GM12878 (cell line): ENCODE measurements at regions not wholly inside any gene's neighbourhood (a gene's known extent, or its start where the extent isn't known, plus 50 kb on each side); places are given as distances from the start of the nearest gene placed in this dataset.

ENCODE experiments used
- BHLHE40 ChIP-seq, 2 experiments: fragments of 450-650 bp in 1 of 2; IDR thresholded peaks; 2 replicates each; pipeline ENCODE4 v1.6.1; 2011 to 2017; ENCODE audit warnings: low read depth in 2 of 2, borderline replicate concordance in 1 of 2, improper control_type of control experiment in 1 of 2, low read length in 1 of 2, mild to moderate bottlenecking in 1 of 2
- EGR1 ChIP-seq, 2 experiments: IDR thresholded peaks; 1 replicate in 1 of 2; 2 replicates in 1 of 2; pipeline ENCODE4 v1.6.1; 2011 to 2012; ENCODE audit warnings: low read depth in 2 of 2, low read length in 2 of 2, borderline replicate concordance in 1 of 2, mild to moderate bottlenecking in 1 of 2, moderate library complexity in 1 of 2
- HDGF ChIP-seq: fragments of 450-650 bp; IDR thresholded peaks from 2 replicates; pipeline ENCODE4 v1.6.1; 2016; ENCODE audit warnings: antibody characterized with exemption
- SP1 ChIP-seq: IDR thresholded peaks from one replicate; pipeline ENCODE4 v1.6.1; 2011; ENCODE audit warnings: low read depth, low read length
- TARDBP ChIP-seq: IDR thresholded peaks from 2 replicates; pipeline ENCODE4 v1.6.1; 2016; ENCODE audit warnings: borderline replicate concordance
- TF ChIP-seq, protein P1 (sequence below), 3 experiments: IDR thresholded peaks in 2 of 3; conservative IDR thresholded peaks in 1 of 3; 2 replicates each; pipeline ENCODE4 v1.5.1; 2011; ENCODE audit warnings: low read depth in 3 of 3, low read length in 3 of 3, mild to moderate bottlenecking in 3 of 3, control low read depth in 2 of 3, moderate library complexity in 2 of 3, inconsistent platforms in 1 of 3, mixed read lengths in 1 of 3; ENCODE audit not compliant: control insufficient read depth in 2 of 3, insufficient read depth in 1 of 3; ENCODE audit errors: extremely low read depth in 1 of 3

DNA sequence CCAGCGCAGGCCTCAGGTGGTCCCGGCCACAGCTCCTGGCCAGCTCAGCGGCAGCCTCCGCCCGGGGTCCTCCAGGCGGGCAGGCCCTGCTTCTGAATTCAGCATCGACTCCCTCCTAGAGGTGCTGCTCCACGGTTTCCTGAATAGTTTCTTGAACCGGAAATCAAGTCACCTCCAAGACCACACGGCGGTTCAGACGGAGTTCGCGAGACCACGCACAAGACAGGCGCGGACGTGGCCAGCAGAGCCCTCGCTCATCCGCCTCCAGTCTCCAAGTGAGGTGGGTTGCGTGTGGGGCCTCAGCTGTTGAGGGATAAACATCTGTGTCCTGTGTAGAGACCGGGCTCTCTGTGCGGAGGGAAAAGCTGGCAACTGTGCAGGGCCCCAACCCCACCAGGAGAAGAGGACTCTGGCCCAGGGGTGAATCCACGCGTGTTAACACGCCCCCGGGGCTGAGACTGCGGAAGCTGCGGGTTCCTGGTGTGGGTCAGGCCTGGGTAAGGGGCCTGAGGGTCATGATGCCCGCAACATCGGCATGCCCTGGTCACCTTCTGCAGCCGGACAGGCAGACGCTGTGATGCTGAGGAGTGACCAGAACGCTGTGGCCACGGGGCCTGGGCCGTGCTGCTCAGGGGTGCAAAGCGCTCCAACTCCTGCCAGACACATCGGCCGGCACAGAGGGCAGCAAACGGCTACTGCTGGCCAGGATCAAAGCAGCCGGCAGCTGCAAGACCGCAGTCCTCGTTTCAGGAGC is 55.0 kb upstream of the METRNL start:
- TF ChIP-seq EGR1 (IDR thresholded peaks at IDR 0.05; ENCODE audit: borderline replicate concordance in 1 of 2, low read depth in 2 of 2, low read length in 2 of 2) (no peak), SP1 (no peak), BHLHE40 (IDR thresholded peaks at IDR 0.05; ENCODE audit: borderline replicate concordance in 1 of 2, low read depth in 2 of 2, low read length in 1 of 2) (no peak), TARDBP (no peak), HDGF (no peak)
- TF ChIP-seq, protein P1, sequence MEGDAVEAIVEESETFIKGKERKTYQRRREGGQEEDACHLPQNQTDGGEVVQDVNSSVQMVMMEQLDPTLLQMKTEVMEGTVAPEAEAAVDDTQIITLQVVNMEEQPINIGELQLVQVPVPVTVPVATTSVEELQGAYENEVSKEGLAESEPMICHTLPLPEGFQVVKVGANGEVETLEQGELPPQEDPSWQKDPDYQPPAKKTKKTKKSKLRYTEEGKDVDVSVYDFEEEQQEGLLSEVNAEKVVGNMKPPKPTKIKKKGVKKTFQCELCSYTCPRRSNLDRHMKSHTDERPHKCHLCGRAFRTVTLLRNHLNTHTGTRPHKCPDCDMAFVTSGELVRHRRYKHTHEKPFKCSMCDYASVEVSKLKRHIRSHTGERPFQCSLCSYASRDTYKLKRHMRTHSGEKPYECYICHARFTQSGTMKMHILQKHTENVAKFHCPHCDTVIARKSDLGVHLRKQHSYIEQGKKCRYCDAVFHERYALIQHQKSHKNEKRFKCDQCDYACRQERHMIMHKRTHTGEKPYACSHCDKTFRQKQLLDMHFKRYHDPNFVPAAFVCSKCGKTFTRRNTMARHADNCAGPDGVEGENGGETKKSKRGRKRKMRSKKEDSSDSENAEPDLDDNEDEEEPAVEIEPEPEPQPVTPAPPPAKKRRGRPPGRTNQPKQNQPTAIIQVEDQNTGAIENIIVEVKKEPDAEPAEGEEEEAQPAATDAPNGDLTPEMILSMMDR (IDR thresholded peaks at IDR 0.05 in 2 of 3, conservative IDR thresholded peaks at IDR 0.05 in 1 of 3; ENCODE audit: control insufficient read depth in 2 of 3, extremely low read depth in 1 of 3, insufficient read depth in 1 of 3, low read depth in 3 of 3, low read length in 3 of 3), result no peak
